ENCODE measurements at regions not wholly inside any gene's neighbourhood (a gene's known extent, or its start where the extent isn't known, plus 50 kb on each side); places are given as distances from the start of the nearest gene placed in this dataset.

- no peak for TF ChIP-seq CTCF (IDR thresholded peaks at IDR 0.05)
- peak in 1 of 3 donors; percentile 19 for TF ChIP-seq POLR2AphosphoS5 (IDR thresholded peaks at IDR 0.05)
- TF ChIP-seq POLR2A (IDR thresholded peaks at IDR 0.05): no peak
- no peak for TF ChIP-seq EP300 (IDR thresholded peaks at IDR 0.05; ENCODE audit: low read depth)
These were observed 134.5 kb upstream of the MED13L start for GRCh38 chr12:116411977-116412376.
